ENCODE measurements at regions not wholly inside any gene's neighbourhood (a gene's known extent, or its start where the extent isn't known, plus 50 kb on each side); places are given as distances from the start of the nearest gene placed in this dataset.

DNA sequence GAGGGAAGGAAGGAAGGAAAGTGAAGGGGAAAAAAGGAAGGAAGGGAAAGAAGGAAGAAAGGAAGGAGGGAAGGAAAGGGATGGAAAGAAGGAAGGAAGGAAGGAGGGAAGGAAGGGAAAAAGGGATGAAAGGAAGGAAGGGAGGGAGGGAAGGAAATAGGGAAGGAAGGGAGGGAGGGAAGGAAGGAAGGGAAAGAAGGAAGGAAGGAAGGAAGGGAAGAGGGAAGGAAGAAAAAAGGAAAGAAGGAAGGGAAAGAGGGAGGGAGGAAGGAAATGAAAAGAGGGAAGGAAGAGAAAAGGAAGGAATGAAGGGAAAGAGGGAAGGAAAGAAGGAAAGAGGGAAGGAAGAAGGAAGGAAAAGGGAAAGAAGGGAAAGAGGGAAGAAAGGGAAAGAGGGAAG, 136.9 kb downstream of the BARX1 start:
- intact Hi-C loops (cut with micrococcal nuclease) = no loop called here
- no peak for ATAC-seq
- DNase-seq = no peak

DNA sequence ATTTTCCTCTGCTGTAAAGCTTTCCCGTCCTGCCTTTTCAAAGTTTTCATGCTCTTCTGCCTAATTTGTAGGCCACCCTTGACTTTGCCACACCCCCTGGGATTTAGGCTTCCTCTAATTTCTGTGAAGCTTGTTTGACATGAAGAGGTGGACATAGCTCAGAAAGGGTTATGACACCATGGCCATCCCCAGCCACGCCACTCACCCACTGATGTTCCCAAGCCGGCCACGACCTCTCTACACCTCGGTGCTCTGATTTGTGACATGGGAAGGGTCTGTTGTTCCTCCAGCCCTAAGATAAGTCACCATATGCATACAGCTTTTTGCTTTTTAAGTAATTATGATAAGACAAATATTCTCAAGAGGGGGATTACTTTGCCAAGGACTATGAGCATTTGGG, 139.5 kb downstream of the BARX1 start:
- DNase-seq (no peak), ATAC-seq (no peak)
- intact Hi-C loops (cut with micrococcal nuclease) = no loop called here

- DNase-seq (no peak), ATAC-seq (no peak)
- intact Hi-C loops (cut with micrococcal nuclease) = no loop called here
Measured at GRCh38 chr9:93815135-93815534, 140.0 kb downstream of the BARX1 start.

DNA sequence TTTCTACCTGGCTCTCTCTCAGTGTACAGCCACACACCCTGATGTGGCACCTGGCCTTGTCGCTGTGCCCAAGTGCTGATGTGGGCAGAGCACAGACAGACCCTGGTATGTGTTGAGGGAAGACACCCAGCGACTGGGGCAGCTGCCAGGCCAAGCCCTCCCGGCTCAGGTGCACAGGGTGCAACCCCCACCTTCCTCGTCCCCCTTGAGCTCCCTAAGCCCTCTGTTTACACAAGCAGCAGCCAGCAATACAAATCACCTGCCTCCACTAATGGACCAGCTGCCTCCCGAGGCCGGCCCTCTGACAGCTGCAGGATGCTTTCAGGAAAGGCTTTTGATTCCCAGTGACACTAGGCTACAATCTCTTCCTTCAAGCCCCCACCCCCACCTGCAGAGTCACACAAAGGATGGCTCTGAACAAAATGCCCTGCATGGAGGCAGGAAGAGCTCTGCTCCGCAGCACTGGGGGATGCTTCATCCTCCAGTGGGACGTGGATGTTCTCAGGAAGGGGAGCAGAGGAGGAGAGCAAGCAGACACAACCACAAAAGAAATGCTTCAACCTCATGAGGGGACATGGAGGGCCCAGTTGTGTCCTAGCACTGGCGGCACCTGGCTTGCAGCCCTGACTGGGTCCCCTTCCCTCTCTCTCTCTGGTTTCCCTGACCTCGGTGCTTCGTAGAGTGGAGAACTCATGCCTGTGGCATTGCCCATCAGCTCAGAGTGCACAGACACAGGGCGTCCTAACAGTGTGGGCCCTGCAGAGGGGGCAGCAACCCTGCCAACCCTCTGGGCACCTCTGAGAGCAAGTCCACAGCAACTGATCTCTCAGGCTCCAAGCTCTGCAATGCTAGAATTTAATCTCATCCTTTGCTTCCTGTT, 140.8 kb downstream of the BARX1 start:
- DNase-seq (no peak), ATAC-seq (no peak)
- intact Hi-C loops (cut with micrococcal nuclease) = no loop called here

DNA sequence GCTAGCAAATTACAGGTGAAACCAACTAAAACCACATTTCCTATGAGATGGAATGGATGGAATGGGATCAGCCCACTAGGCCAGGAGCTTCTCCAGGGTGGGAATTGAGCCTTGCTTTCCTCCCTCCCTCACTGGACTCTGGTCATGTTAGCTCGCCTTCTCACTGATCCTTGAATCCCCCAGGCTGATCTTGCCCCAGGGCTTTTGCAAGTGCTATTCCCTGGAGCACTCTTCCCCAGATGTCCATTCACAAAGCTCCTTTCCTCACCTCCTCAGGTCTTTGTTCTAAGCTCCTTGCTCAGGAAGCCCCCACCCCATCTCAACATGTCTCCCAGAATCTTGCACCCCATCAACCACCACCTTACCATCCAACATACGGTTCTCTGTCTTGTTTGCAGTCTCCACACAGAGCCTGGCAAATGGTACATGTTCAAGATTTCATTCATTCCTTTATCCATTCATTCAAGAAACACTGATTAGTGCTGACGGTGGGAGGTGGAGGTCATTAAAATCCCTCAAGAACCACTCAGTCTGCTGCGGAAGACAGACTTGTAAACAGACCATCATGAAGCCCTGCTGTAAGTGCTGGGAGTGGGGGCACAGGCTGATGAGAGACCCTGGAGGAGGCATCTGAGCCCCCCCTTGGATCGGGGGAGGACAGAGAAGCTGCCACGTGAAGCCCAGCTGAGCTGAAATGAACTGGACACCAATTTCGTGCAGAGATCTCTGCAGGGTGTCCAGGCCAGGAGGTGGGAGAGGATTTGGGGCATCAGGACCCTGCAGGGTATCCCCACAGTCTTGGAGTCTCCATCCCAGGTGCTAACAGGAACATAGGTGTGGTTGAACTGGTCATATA, 141.7 kb downstream of the BARX1 start:
- ATAC-seq = no peak

DNA sequence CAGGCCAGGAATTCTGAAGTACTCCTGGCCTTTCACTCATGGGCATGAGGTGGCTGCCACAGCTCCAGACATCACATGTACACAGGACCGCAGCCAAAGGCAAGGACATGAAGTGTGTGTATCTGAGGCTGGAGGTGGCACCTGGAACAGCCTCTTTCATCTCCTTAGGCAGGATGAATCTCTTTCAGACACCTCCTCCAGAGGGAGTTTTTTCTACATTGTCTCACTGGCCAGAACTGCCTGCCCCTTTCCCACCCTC, 142.8 kb downstream of the BARX1 start:
- no peak for DNase-seq
- intact Hi-C loops (cut with micrococcal nuclease) = no loop called here

More for the DNA sequence above, 141.7 kb downstream of the BARX1 start:
- intact Hi-C loops (cut with micrococcal nuclease) = no loop called here
- DNase-seq = no peak

DNA sequence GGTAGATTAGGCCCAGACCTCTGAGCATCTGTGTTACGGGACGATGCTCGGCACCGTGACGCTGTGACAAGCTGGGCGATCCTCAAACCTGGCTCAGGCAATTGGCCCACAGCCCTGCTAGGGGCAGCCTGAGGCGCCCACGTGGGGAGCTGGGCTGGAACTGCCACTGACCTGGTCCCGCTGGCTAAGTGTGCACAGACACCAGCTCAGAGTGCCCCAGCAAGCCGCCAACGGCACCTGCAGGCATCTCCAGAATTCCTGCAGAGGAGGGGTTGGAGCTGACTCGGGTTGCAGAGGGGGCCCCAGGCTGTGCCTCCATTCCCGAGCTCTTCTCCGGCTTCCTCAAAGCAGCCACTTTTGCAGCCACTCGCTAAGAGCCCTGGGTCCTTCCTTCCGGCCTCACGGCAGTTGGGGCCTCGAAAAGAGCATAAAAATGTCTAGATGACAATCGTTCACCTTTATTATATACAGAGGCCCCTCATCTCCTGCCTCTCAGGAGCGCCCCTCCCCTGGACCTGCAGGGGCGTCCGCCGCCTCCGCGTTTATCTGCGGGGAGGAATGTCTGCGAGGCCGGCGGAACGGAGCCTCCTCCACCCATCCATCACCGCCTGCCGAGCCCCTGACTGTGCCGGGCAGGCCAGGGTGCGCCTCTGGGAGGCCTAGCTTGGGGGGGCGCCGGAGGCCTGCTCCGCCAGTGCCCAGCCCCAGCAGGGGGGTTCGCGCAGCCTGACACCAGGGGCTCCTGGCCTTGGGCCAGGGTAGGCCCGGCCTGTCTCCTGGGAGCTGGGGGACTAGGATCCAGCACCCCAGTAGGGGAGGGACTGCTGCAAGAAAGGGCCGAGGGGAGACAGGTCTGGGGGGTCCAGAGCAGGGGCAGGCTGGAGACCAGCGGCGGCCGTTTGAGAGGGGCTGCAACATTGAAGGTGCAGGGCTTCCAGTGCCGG, 144.9 kb downstream of the BARX1 start:
- no peak for ATAC-seq
- DNase-seq = no peak
- intact Hi-C loops (cut with micrococcal nuclease) = no loop called here

More for the DNA sequence above, 142.8 kb downstream of the BARX1 start:
- ATAC-seq = no peak

GRCh38 chr9:93809204-93809940, 145.8 kb downstream of the BARX1 start:
- no peak for ATAC-seq

GRCh38 chr9:93808115-93809029, 146.8 kb downstream of the BARX1 start:
- ATAC-seq (no peak), DNase-seq (no peak)
- intact Hi-C loops (cut with micrococcal nuclease) = no loop called here

More at GRCh38 chr9:93809204-93809940, 145.8 kb downstream of the BARX1 start:
- intact Hi-C loops (cut with micrococcal nuclease) = no loop called here
- no peak for DNase-seq

- intact Hi-C loops (cut with micrococcal nuclease) = no loop called here
- no peak for ATAC-seq
Measured at GRCh38 chr9:93807166-93808074, 147.7 kb downstream of the BARX1 start.

DNA sequence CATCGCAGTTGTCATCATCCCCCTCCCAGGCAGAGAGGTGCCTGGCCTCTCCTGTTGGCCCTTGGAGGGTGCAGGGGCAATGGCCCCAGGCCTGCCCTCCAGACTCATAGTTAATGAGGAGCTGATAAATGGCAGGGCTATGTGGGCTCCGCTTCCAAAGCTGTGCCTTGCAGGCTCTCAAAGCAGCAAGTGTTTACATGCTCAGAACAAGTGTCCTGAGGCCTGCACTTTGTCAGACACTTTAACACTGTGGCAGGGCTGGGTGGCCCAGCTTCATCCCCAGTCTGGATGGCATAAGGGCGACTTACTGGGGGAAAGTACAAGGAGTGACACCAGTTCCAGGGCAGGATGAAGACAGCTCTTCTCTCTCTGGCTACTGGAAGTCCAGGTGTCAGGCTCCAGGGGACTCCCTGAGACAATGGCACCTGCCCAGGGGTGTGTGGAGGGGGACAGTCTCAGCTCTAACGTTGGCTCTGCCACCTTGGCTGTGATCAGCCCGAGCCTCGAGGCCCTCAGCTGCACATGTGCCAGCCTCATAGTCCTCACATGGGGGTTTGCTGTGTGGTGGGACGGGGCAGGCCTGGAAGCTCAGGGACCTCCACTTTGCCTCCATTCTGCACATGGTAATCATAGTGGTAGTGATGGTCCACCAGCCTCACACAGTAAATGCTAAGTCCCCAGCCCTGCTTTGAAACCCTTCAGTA, 153.4 kb downstream of the BARX1 start:
- intact Hi-C loops (cut with micrococcal nuclease) = no loop called here
- DNase-seq = no peak
- no peak for ATAC-seq

More at GRCh38 chr9:93807166-93808074, 147.7 kb downstream of the BARX1 start:
- no peak for DNase-seq

DNA sequence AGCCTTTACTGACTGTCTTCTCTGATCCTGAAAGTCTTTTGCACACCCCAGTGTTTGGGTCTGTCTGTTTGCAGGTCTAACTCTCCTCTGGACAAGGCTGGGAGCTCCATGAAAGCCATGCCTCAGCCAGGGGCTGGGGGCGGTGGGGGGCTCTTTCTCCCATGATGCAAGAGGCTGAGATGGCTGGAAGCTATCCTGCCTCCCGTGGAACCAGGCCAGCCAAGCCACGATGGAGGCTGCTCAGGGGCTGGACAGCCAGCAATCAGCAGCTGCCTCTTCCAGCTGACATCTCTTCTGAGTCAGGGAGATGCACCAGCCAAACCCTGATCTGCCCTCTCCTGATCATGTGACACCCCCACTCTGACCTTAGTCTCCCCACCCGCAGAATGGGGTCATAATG, 154.0 kb downstream of the BARX1 start:
- DNase-seq (no peak), ATAC-seq (no peak)
- intact Hi-C loops (cut with micrococcal nuclease) = no loop called here

DNA sequence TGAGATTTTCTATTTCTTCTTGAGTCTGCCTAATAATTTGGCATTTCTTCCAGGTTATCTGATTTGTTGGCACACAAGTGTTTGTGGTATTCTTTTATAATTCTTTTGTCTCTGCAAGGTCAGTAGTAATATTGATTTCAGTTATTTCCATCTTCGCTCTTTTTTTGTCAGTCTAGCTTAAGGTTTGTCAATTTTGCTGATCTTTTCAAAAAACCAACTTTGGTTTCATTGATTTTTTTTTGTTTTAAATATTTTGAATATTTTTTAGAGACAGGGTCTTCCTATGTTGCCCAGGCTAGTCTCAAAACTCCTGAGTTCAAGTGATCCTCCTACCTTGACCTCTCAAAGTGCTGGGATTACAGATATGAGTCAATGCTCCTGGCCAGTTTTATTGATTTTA, 162.8 kb downstream of the BARX1 start:
- no peak for DNase-seq
- no peak for ATAC-seq
- intact Hi-C loops (cut with micrococcal nuclease) = no loop called here

DNA sequence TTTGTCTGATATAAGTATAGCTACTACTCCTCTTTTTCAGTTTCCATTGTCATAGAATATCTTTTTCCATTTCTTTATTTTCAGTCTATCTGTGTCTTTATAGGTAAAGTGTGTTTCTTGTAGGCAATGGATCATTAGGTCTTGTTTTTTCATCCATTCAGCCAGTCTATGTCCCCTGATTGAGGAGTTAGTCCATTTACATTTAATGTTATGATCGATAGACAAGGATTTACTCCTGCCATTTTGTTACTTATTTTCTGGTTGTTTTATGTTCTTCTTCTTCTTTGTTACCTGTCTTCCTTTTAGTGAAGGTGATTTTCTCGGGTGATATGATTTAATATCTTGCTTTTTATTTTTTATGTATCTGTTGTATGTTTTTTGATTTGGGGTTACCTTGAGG, 169.0 kb downstream of the BARX1 start:
- DNase-seq (no peak), ATAC-seq (no peak)
- intact Hi-C loops (cut with micrococcal nuclease) = no loop called here

- no peak for ATAC-seq
- intact Hi-C loops (cut with micrococcal nuclease) = no loop called here
- DNase-seq = no peak
Measured at GRCh38 chr9:93776873-93777272, 178.3 kb downstream of the BARX1 start.

- ATAC-seq = no peak
- intact Hi-C loops (cut with micrococcal nuclease) = no loop called here
- DNase-seq = no peak
Measured at GRCh38 chr9:93776256-93776655, 178.9 kb downstream of the BARX1 start.

Measured in left ventricle myocardium superior (tissue), 1 donor.